Mesenchymal stem cell (in vitro differentiated cells and primary cell): ENCODE measurements at regions not wholly inside any gene's neighbourhood (a gene's known extent, or its start where the extent isn't known, plus 50 kb on each side); places are given as distances from the start of the nearest gene placed in this dataset.

Source experiments
- DNase-seq: peaks from one replicate; pipeline ENCODE4 v3.0.0-alpha.2; 2013
- H2AFZ ChIP-seq: one replicate; pipeline ENCODE4 v1.6.1; 2013; ENCODE audit warnings: low read depth, mild to moderate bottlenecking, control low read depth, inconsistent platforms, low read length, moderate library complexity
- H2AK5ac ChIP-seq: 2 replicates; pipeline ENCODE4 v1.6.1; 2013; ENCODE audit warnings: low read length, moderate library complexity, mild to moderate bottlenecking, inconsistent platforms; ENCODE audit not compliant: severe bottlenecking
- H2BK120ac ChIP-seq: one replicate; pipeline ENCODE4 v1.6.1; 2013; ENCODE audit warnings: low read depth, mild to moderate bottlenecking, inconsistent platforms, low read length, moderate library complexity
- H2BK12ac ChIP-seq, 2 experiments: one replicate each; pipeline ENCODE4 v1.6.1; 2013; ENCODE audit warnings: inconsistent platforms in 2 of 2, low read length in 2 of 2, mild to moderate bottlenecking in 2 of 2, moderate library complexity in 2 of 2, control low read depth in 1 of 2
- H2BK15ac ChIP-seq: one replicate; pipeline ENCODE4 v1.6.1; 2013; ENCODE audit warnings: mild to moderate bottlenecking, low read depth, inconsistent platforms; ENCODE audit not compliant: poor library complexity, severe bottlenecking
- H2BK5ac ChIP-seq: 2 replicates; pipeline ENCODE4 v1.6.1; 2013; ENCODE audit warnings: low read depth, mild to moderate bottlenecking, low read length, control low read depth, inconsistent platforms; ENCODE audit not compliant: poor library complexity, severe bottlenecking
- H3K14ac ChIP-seq, 2 experiments: one replicate each; pipeline ENCODE4 v1.6.1; 2013; ENCODE audit warnings: inconsistent platforms in 2 of 2, low read length in 2 of 2, control low read depth in 1 of 2, mild to moderate bottlenecking in 1 of 2, moderate library complexity in 1 of 2
- H3K18ac ChIP-seq, 2 experiments: one replicate each; pipeline ENCODE4 v1.6.1; 2013; ENCODE audit warnings: inconsistent platforms in 2 of 2, low read length in 2 of 2, control low read depth in 1 of 2, low read depth in 1 of 2, mild to moderate bottlenecking in 1 of 2
- H3K23ac ChIP-seq, 2 experiments: one replicate each; pipeline ENCODE4 v1.6.1; 2013; ENCODE audit warnings: inconsistent platforms in 2 of 2, low read length in 2 of 2, mild to moderate bottlenecking in 2 of 2, moderate library complexity in 2 of 2, control low read depth in 1 of 2
- H3K27ac ChIP-seq: 2 replicates; pipeline ENCODE4 v1.5.1; 2013; ENCODE audit warnings: mild to moderate bottlenecking, moderate library complexity, low read length, control low read depth, inconsistent platforms; ENCODE audit not compliant: poor library complexity, severe bottlenecking
- H3K27me3 ChIP-seq, 2 experiments: 2 replicates each; pipeline versions ENCODE4 v1.6.1 to v1.7.0; 2013; ENCODE audit warnings: low read length in 2 of 2, mild to moderate bottlenecking in 2 of 2, moderate library complexity in 2 of 2, control low read depth in 1 of 2, inconsistent platforms in 1 of 2; ENCODE audit not compliant: control insufficient read depth in 1 of 2, insufficient read depth in 1 of 2
- H3K36me3 ChIP-seq, 2 experiments: 2 replicates each; pipeline versions ENCODE4 v1.6.1 to v1.7.0; 2013; ENCODE audit warnings: low read length in 2 of 2, control low read depth in 1 of 2, inconsistent platforms in 1 of 2, low read depth in 1 of 2, mild to moderate bottlenecking in 1 of 2; ENCODE audit not compliant: insufficient read depth in 2 of 2, control insufficient read depth in 1 of 2
- H3K4ac ChIP-seq, 2 experiments: one replicate each; pipeline ENCODE4 v1.6.1; 2013; ENCODE audit warnings: inconsistent platforms in 2 of 2, low read length in 2 of 2, mild to moderate bottlenecking in 2 of 2, moderate library complexity in 2 of 2, control low read depth in 1 of 2, low read depth in 1 of 2
- H3K4me1 ChIP-seq: 2 replicates; pipeline ENCODE4 v1.6.1; 2013; ENCODE audit warnings: low read depth, low read length, control low read depth; ENCODE audit not compliant: control insufficient read depth, insufficient read depth
- H3K4me2 ChIP-seq: 2 replicates; pipeline ENCODE4 v1.6.1; 2013; ENCODE audit warnings: low read length, mild to moderate bottlenecking, inconsistent platforms; ENCODE audit not compliant: poor library complexity, severe bottlenecking
- H3K4me3 ChIP-seq, 2 experiments: 2 replicates each; pipeline versions ENCODE4 v1.5.1 to v1.7.0; 2013; ENCODE audit warnings: low read length in 2 of 2, mild to moderate bottlenecking in 2 of 2, control low read depth in 1 of 2, low read depth in 1 of 2; ENCODE audit not compliant: insufficient read depth in 1 of 2
- H3K79me1 ChIP-seq: replicated peaks from 2 replicates; pipeline ENCODE4 v1.6.1; 2013; ENCODE audit warnings: mild to moderate bottlenecking, control low read depth, low read length, inconsistent platforms; ENCODE audit not compliant: poor library complexity, severe bottlenecking
- H3K9ac ChIP-seq: 2 replicates; pipeline ENCODE4 v1.7.0; 2013; ENCODE audit warnings: mild to moderate bottlenecking, low read length, moderate library complexity
- H3K9me3 ChIP-seq: 2 replicates; pipeline ENCODE4 v1.7.0; 2013; ENCODE audit warnings: mild to moderate bottlenecking, low read length; ENCODE audit not compliant: control insufficient read depth
- H4K8ac ChIP-seq: one replicate; pipeline ENCODE4 v1.6.1; 2013; ENCODE audit warnings: inconsistent platforms, mild to moderate bottlenecking, low read length, moderate library complexity
- H4K91ac ChIP-seq: one replicate; pipeline ENCODE4 v1.6.1; 2013; ENCODE audit warnings: mild to moderate bottlenecking, low read length, inconsistent platforms
- WGBS: methylation state at CpG from one replicate; pipeline ENCODE4 v1.1.7; 2013; ENCODE audit warnings: mixed read lengths; 5-methylcytosine and 5-hydroxymethylcytosine counted together

DNA sequence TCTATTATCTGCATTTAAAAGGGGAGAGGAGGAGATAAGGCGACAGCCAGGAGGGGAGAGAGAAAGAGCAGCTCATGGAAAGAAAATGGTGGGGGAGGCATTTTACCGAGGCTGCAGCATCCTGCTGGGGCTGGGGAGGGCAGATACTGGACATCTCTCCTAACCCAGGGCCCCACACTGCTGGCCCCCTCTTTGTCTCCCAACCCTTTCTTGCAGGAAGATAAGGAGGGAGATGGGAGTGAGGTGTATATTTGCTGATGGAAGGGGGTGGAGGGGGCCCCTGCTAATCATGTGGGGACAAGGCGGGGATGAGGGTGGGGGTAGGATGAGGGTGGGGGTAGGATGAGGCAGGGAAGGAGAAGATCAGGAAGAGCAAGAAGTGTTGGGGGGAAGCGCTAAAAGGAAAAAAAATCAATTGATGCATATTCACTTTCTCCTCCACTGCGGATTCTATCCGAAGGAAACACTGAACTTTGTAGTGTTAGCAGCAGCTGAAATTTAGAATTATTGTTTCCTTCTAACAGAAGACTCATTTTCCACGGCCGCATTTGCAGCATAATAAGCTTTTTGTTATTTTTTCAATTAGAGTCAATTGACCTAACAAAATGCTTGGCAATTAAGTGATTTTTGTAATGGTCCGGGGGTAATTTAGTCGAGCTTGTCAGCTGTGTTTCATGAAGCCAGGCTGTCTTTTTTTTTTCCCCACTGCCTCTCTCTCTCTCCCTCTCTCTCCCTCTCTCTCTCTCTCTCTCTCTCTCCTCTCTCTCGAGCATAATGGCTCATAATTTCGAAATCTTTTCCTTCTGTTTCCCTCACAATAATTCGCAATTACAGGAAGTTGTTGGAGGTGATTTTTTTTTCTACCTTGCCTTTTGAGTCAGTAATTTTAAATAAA, 1134.6 kb downstream of the BCL11B start:
- Histone ChIP-seq H2BK15ac (no peak overlapping the region), H3K4me2 (no peak overlapping the region), H2AK5ac (no peak overlapping the region), H3K79me1 (no peaks in the 10 kb centered on the region), H3K4me1 (no peaks in the 10 kb centered on the region), H3K9me3 (no peaks in the 10 kb centered on the region), H4K91ac (no peak overlapping the region), H3K4me3 (no peak overlapping the region), H3K14ac (no peak overlapping the region), H3K27me3 (no peaks in the 10 kb centered on the region), H2BK5ac (no peak overlapping the region), H3K4ac (no peak overlapping the region), H4K8ac (no peak overlapping the region), H3K18ac (no peak overlapping the region), H3K36me3 (no peaks in the 10 kb centered on the region), H2BK12ac (no peak overlapping the region), H2BK120ac (no peak overlapping the region), H2AFZ (no peak overlapping the region), H3K27ac (no peak overlapping the region), H3K23ac (no peak overlapping the region), H3K9ac (no peak overlapping the region)
- DNase-seq = no peak
- 13% methylated on average over 4 of the region's 13 CpGs for WGBS

DNA sequence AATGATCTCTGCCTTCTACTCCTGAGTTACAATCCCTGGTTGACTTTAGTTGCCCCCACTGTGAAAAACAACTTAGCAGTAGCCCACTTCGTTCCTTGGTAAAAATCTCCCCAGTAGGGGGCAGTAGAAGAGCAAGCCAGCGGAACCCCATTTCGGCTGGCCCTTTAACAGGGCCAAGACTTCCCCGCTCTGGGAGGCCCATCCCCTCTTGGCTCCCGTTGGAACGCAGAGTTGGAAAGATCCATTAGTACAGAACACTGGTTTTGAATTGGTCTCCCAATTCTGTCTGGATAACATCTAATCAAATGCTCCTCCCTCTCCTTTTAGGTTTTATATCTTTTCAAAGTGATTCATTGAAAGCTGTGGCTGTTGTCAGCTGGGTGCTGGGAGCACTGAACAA, 1133.3 kb downstream of the BCL11B start:
- Histone ChIP-seq H4K8ac (no peak overlapping the region), H4K91ac (no peak overlapping the region), H3K27ac (no peak overlapping the region), H3K27me3 (no peaks in the 10 kb centered on the region), H2BK12ac (no peak overlapping the region), H3K4ac (no peak overlapping the region), H2BK5ac (peak overlapping the region; percentile 26), H3K4me3 (no peak overlapping the region), H3K9me3 (no peaks in the 10 kb centered on the region), H2BK120ac (no peak overlapping the region), H2BK15ac (no peak overlapping the region), H3K9ac (no peak overlapping the region), H3K4me2 (no peak overlapping the region), H3K4me1 (no peaks in the 10 kb centered on the region), H3K18ac (no peak overlapping the region), H2AK5ac (no peak overlapping the region), H3K14ac (no peak overlapping the region), H3K23ac (no peak overlapping the region), H3K36me3 (no peaks in the 10 kb centered on the region), H3K79me1 (no peaks in the 10 kb centered on the region), H2AFZ (no peak overlapping the region)
- WGBS = 17% methylated on average over 4 of the region's 6 CpGs
- no peak for DNase-seq

DNA sequence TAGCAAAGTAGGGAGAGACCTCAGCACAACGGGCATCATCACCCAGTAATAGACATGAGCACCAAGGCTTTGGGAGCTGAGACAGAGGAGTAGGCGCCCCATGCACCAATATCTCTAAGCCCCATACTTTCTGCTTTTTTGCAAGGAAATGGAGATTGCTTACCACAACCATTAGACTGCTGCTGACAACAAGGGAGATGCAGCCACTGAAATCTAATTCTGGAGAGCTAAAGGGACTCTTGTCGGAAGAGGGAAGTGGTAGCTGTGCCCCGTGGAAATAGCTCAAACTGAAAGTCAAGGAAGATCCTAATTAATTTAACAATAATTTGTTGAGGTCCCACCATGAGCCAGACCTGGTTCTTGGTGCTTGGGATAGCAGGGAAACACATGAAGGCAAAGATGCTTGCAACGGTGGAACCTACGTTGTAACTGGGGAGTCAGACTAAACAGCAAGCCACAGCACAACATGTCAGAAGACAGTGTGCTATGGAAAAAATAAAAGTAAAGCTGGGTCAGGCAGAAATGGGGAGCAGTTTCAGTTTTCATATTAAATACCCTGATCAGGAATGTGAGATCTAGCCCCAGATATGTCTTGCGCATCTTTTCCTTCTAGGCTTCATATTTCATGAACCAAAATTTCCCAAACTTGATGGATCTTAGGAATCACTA, 1131.0 kb downstream of the BCL11B start:
- Histone ChIP-seq H3K27me3 (no peaks in the 10 kb centered on the region), H3K9me3 (no peaks in the 10 kb centered on the region), H3K79me1 (no peaks in the 10 kb centered on the region), H2BK5ac (no peak overlapping the region), H3K4me3 (no peak overlapping the region), H2BK12ac (no peak overlapping the region), H2AFZ (no peak overlapping the region), H4K8ac (no peak overlapping the region), H2BK120ac (no peak overlapping the region), H3K18ac (no peak overlapping the region), H3K4me2 (no peak overlapping the region), H3K36me3 (no peaks in the 10 kb centered on the region), H3K4me1 (no peaks in the 10 kb centered on the region), H3K23ac (no peak overlapping the region), H3K14ac (no peak overlapping the region), H2AK5ac (no peak overlapping the region), H3K4ac (no peak overlapping the region), H4K91ac (no peak overlapping the region), H3K9ac (no peak overlapping the region), H3K27ac (no peak overlapping the region), H2BK15ac (no peak overlapping the region)
- no peak for DNase-seq
- WGBS = 74% methylated on average over 6 of the region's 7 CpGs

DNA sequence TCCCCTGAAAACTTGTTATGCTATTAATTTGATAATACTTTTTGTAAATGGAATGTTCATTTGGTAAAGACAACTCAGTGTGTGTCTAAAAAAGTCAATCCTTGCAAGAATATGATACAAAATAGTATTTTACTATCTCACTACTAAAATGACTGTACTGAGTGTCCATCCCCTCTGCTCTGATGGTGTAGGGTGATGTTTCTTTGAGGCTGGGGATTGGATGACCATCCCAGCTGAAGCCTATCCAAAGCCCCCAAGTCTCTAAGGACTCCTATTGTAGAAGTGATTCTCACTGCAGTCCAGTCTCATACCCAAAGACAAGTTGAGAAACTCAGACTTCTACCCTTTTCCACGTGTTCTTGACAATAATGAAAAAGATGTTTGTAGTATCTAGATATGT, 1128.4 kb downstream of the BCL11B start:
- Histone ChIP-seq H3K4me1 (no peaks in the 10 kb centered on the region), H3K9me3 (no peaks in the 10 kb centered on the region), H3K18ac (no peak overlapping the region), H3K36me3 (no peaks in the 10 kb centered on the region), H4K8ac (no peak overlapping the region), H3K27ac (no peak overlapping the region), H3K23ac (no peak overlapping the region), H2BK120ac (no peak overlapping the region), H2BK5ac (no peak overlapping the region), H3K79me1 (no peaks in the 10 kb centered on the region), H3K9ac (no peak overlapping the region), H3K4me3 (no peak overlapping the region), H2AK5ac (no peak overlapping the region), H4K91ac (no peak overlapping the region), H3K14ac (no peak overlapping the region), H2BK12ac (no peak overlapping the region), H3K4me2 (no peak overlapping the region), H3K27me3 (no peaks in the 10 kb centered on the region), H2AFZ (no peak overlapping the region), H3K4ac (no peak overlapping the region), H2BK15ac (no peak overlapping the region)
- no peak for DNase-seq
- no CpG with 5 or more reads among the region's 1 CpG for WGBS
